Mesothelial cell of epicardium (in vitro differentiated cells): ENCODE measurements at regions not wholly inside any gene's neighbourhood (a gene's known extent, or its start where the extent isn't known, plus 50 kb on each side); places are given as distances from the start of the nearest gene placed in this dataset.
A peak's percentile ranks its signal among the peaks of the same experiment; 100 is the strongest.

ENCODE experiments used
- DNase-seq, 2 experiments: peaks; one replicate each; pipeline ENCODE4 v3.0.0; 2021; ENCODE audit warnings: low spot score in 2 of 2; ENCODE audit not compliant: unreplicated experiment in 2 of 2
- H3K27ac Mint-ChIP-seq: 2 replicates; pipeline ENCODE4 v1.8.0; 2021; ENCODE audit warnings: mixed read lengths
- H3K27me3 Mint-ChIP-seq: 2 replicates; pipeline ENCODE4 v1.8.0; 2021; ENCODE audit warnings: low read depth, mixed read lengths
- H3K36me3 Mint-ChIP-seq: 2 replicates; pipeline ENCODE4 v1.8.0; 2021; ENCODE audit warnings: mixed read lengths
- H3K4me1 Mint-ChIP-seq: 2 replicates; pipeline ENCODE4 v1.8.0; 2021; ENCODE audit warnings: mixed read lengths
- H3K4me3 Mint-ChIP-seq: 2 replicates; pipeline ENCODE4 v1.8.0; 2021; ENCODE audit warnings: mild to moderate bottlenecking, moderate library complexity, mixed read lengths
- H3K9me3 Mint-ChIP-seq: 2 replicates; pipeline ENCODE4 v1.8.0; 2021; ENCODE audit warnings: mixed read lengths
- CTCF ChIP-seq: fragments of 200-600 bp; sonication (generic); IDR thresholded peaks from one replicate; pipeline ENCODE4 v1.5.0; 2021; ENCODE audit warnings: antibody characterized with exemption; ENCODE audit not compliant: unreplicated experiment

DNA sequence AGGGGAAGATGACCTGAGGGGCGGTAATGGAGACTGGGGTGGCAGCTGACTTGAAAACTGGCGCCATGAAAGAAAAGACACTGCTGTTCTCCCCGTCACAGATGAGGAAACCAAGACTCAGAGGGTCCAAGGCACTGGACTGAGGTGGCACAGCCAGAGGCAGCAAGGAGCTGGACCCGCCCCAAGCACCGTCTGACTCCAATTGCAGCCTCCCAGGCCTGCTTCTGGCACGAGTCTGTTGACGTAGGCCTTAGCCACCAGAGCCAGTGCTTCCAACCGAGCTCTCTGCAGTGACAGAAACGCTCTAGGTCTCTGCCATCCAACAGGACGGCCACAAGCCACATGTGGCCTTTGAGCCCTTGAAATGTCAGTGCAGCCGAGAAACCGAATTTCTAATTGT is 193.2 kb downstream of the OLFM1 start:
- Mint-ChIP-seq H3K36me3 (no peaks in the 10 kb centered on the region), H3K4me1 (no peaks in the 10 kb centered on the region), H3K27ac (no peak overlapping the region), H3K27me3 (peaks cover 25% of the 10 kb centered on the region), H3K9me3 (no peaks in the 10 kb centered on the region), H3K4me3 (no peak overlapping the region)
- no peak for DNase-seq
- no peak for TF ChIP-seq CTCF

DNA sequence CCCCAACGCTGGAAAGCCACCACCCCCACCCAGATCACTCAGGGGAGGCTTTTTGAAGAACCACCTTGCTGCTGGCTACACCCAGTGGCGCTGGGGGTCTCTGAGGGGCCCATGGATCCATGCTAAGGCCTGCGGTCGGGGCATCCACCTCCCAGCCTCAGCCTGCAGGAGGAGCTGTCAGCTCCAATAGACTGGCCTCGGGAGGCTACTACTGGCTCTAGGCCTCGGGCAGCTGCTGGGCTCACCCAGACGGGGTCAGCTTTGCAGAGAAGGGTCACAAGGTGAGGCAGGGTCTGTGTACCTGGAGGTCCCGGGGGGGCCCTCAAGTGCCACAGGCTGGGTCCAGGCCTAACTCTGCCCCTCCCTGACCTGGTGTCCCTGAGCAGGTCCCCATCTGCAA is 193.7 kb downstream of the OLFM1 start:
- no peaks in the 10 kb centered on the region for H3K36me3 Mint-ChIP-seq
- H3K4me3 Mint-ChIP-seq: no peak overlapping the region
- no peaks in the 10 kb centered on the region for H3K4me1 Mint-ChIP-seq
- H3K9me3 Mint-ChIP-seq: no peaks in the 10 kb centered on the region
- no peak for TF ChIP-seq CTCF
- H3K27ac Mint-ChIP-seq: no peak overlapping the region
- DNase-seq: no peak
- peaks cover 22% of the 10 kb centered on the region for H3K27me3 Mint-ChIP-seq

DNA sequence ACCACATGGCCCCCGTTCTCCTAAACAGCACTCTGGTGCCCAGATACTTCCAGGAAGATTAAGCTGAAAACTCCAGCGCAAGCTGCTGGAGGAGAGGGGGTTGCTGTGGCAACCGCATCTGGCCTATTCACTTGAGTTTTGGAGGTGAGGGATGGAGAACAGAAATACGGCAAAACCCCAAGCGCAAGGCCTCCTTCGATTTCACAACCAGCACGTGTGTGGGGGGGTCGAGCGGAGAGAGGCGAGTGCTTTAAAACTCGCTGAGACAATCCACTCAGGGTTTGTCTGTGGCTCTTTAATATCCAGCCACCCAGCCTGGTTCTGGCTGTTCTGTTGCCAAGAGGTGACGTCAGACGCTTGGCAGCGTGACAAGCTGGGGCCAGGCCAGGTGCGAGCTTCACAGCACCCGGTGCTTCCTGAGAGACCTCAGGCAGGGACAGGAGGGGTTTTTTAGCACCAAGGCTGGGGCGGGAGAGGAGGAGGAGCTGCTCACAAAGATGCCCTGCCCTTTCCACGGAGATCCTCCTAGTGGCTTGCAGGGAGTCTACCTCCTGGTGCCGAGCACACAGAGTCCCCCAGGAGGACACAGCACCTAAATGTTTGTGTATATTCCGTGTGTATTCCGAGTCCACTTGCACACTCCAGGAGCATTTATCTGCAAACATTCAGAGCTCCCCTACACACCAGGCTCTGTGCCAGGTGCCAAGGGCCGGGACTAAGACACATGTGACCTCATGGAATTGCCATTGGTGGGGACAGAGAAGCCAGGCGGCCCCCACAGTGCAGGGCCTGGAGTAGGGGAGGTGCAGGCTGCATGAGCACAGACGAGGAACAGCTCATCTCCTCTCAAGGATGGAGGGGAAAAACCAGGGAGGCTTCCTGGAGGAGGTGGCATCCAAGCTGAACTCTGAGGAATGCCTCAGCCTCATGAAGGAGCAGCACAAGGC is 194.6 kb downstream of the OLFM1 start:
- H3K4me3 Mint-ChIP-seq: no peak overlapping the region
- peak in 1 of 2 experiments; percentile 76 for DNase-seq
- no peak overlapping the region for H3K27ac Mint-ChIP-seq
- H3K9me3 Mint-ChIP-seq: no peaks in the 10 kb centered on the region
- H3K27me3 Mint-ChIP-seq: peaks cover 16% of the 10 kb centered on the region
- H3K4me1 Mint-ChIP-seq: no peaks in the 10 kb centered on the region
- TF ChIP-seq CTCF: no peak
- H3K36me3 Mint-ChIP-seq: no peaks in the 10 kb centered on the region

DNA sequence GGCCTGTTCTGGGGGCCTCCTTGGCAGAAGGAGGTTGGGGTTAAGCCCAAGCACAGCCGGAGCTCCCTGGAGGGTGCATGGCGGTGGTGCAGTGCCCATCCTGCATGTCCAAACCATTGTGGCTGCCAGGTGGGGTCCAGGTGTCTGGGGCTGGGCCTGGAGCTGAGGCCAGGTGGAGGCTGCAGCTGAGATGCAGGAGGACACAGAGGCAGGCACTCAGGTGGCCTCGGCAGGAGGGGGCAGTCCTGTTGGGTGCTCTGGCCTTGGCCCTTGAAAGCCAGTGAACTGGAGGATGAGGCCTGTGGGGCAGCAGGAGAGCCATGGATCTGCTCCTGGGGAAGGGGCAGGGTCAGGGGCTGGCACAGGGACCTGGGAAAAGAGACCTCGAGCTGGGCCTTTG is 195.3 kb downstream of the OLFM1 start:
- Mint-ChIP-seq H3K9me3 (no peaks in the 10 kb centered on the region), H3K36me3 (no peaks in the 10 kb centered on the region), H3K4me1 (no peaks in the 10 kb centered on the region), H3K4me3 (no peak overlapping the region), H3K27me3 (peaks cover 11% of the 10 kb centered on the region), H3K27ac (no peak overlapping the region)
- DNase-seq: no peak
- TF ChIP-seq CTCF: no peak

- Mint-ChIP-seq H3K27me3 (peaks cover 5% of the 10 kb centered on the region), H3K36me3 (no peaks in the 10 kb centered on the region), H3K4me3 (no peak overlapping the region), H3K9me3 (no peaks in the 10 kb centered on the region), H3K4me1 (no peaks in the 10 kb centered on the region), H3K27ac (no peak overlapping the region)
- no peak for DNase-seq
- no peak for TF ChIP-seq CTCF
Measured at GRCh38 chr9:135283671-135284070, 195.9 kb upstream of the PPP1R26 start.
